Body of pancreas (tissue), 4 donors: ENCODE measurements at regions not wholly inside any gene's neighbourhood (a gene's known extent, or its start where the extent isn't known, plus 50 kb on each side); places are given as distances from the start of the nearest gene placed in this dataset.

Source experiments
- ATAC-seq: fragments of 150-250 bp; one replicate; pipeline ENCODE4 v1.9.1; 2016
- DNase-seq, 4 donors: peaks; one replicate each; pipeline ENCODE4 v3.0.0-alpha.2; 2019
- H3K27ac ChIP-seq, 4 donors: fragments of 200-600 bp; sonication (generic); 1 replicate in 3 of 4; 2 replicates in 1 of 4; pipeline versions ENCODE4 v1.5.1 to v1.6.1; 2016 to 2019; ENCODE audit warnings: mild to moderate bottlenecking in 1 of 4, mixed read lengths in 1 of 4, moderate library complexity in 1 of 4
- H3K27me3 ChIP-seq, 2 donors: fragments of 200-600 bp; sonication (generic); one replicate each; pipeline ENCODE4 v1.6.0; 2016; ENCODE audit warnings: mild to moderate bottlenecking in 1 of 2
- H3K36me3 ChIP-seq, 2 donors: fragments of 200-600 bp; sonication (generic); replicated peaks in 1 of 2; 2 replicates each; pipeline ENCODE4 v1.5.1; 2016; ENCODE audit warnings: low read depth in 2 of 2; ENCODE audit not compliant: insufficient read depth in 1 of 2
- H3K4me1 ChIP-seq: fragments of 200-600 bp; sonication (generic); one replicate; pipeline ENCODE4 v1.6.0; 2016
- H3K4me3 ChIP-seq, 2 donors: fragments of 200-600 bp; sonication (generic); 1 replicate in 1 of 2; 2 replicates in 1 of 2; pipeline ENCODE4 v1.5.1; 2016 to 2019
- H3K9me3 ChIP-seq, 3 donors: fragments of 200-600 bp; sonication (generic); 1 replicate in 2 of 3; 2 replicates in 1 of 3; pipeline ENCODE4 v1.5.1; 2016
- POLR2A ChIP-seq, 3 donors: fragments of 450-650 bp; IDR thresholded peaks; one replicate each; pipeline ENCODE4 v1.6.1; 2016; ENCODE audit warnings: antibody characterized with exemption in 3 of 3, mild to moderate bottlenecking in 2 of 3
- WGBS, 2 donors: methylation state at CpG; one replicate each; pipeline ENCODE4 v1.1.5; 2017; 5-methylcytosine and 5-hydroxymethylcytosine counted together
- intact Hi-C: fragments of 100-400 bp; cut with DNase I; formaldehyde crosslinking; loops from one replicate; pipeline ENCODE4 v1.15.1; 2023
- TF ChIP-seq, protein P1 (sequence below), 7 experiments: fragments of 450-650 bp in 4 of 7; fragments of 200-600 bp in 3 of 7; sonication (generic) in 3 of 7; IDR thresholded peaks; one replicate each; pipeline ENCODE4 v1.5.1; 2016 to 2019; ENCODE audit warnings: antibody characterized with exemption in 7 of 7

DNA sequence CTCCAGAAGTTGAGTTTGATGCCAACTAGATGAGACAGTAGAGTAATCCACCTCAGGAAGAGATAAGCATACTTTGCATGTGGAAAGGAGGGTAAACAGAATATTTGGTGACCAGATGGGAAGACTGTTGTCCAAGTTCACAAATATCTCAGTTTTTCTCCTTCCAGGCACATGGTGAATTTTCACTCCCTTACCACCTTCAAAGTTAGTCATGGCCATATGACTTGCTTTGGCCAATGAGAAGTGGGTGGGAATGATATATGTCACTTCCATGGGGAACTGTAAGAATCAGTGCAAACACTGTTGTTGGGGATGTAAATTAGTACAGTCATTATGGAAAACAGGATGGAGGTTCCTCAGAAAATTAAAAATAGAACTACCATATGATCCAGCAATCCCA is 105.8 kb downstream of the SPATA19 start:
- H3K4me3 ChIP-seq = no peak overlapping the region
- TF ChIP-seq, protein P1, sequence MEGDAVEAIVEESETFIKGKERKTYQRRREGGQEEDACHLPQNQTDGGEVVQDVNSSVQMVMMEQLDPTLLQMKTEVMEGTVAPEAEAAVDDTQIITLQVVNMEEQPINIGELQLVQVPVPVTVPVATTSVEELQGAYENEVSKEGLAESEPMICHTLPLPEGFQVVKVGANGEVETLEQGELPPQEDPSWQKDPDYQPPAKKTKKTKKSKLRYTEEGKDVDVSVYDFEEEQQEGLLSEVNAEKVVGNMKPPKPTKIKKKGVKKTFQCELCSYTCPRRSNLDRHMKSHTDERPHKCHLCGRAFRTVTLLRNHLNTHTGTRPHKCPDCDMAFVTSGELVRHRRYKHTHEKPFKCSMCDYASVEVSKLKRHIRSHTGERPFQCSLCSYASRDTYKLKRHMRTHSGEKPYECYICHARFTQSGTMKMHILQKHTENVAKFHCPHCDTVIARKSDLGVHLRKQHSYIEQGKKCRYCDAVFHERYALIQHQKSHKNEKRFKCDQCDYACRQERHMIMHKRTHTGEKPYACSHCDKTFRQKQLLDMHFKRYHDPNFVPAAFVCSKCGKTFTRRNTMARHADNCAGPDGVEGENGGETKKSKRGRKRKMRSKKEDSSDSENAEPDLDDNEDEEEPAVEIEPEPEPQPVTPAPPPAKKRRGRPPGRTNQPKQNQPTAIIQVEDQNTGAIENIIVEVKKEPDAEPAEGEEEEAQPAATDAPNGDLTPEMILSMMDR (IDR thresholded peaks at IDR 0.05) = no peak
- no peak for TF ChIP-seq POLR2A (IDR thresholded peaks at IDR 0.05)
- intact Hi-C loops = no loop called here
- H3K27ac ChIP-seq = no peak overlapping the region
- no peaks in the 10 kb centered on the region for H3K27me3 ChIP-seq
- no peaks in the 10 kb centered on the region for H3K36me3 ChIP-seq
- DNase-seq (no peak), ATAC-seq (no peak)
- H3K4me1 ChIP-seq = no peaks in the 10 kb centered on the region
- no peaks in the 10 kb centered on the region for H3K9me3 ChIP-seq

DNA sequence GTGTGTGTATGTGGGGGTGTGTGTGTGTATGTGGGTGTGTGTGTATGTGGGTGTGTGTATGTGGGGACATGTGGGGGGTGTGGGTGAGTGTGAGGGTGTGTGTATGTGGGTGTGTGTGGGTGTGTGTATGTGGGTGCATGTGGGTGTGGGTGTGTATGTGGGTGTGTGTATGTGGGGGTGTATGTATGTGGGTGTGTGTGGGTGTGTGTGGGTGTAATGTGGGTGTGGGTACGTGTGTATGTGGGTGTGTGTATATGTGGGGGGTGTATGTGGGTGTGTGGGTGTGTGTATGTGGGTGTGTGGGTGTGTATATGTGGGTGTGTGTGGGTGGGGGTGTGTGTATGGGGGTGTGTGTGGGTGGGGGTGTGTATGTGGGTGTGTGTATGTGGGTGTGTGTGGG is 106.7 kb downstream of the SPATA19 start:
- Histone ChIP-seq H3K9me3 (no peaks in the 10 kb centered on the region), H3K4me1 (no peaks in the 10 kb centered on the region), H3K27ac (no peak overlapping the region), H3K36me3 (no peaks in the 10 kb centered on the region), H3K27me3 (no peaks in the 10 kb centered on the region), H3K4me3 (no peak overlapping the region)
- TF ChIP-seq, protein P1 (IDR thresholded peaks at IDR 0.05) = no peak
- TF ChIP-seq POLR2A (IDR thresholded peaks at IDR 0.05) = no peak
- ATAC-seq (no peak), DNase-seq (no peak)
- intact Hi-C loops = no loop called here
- 56 to 75% methylated on average over 1 of the region's 1 CpG for WGBS, 2 donors

DNA sequence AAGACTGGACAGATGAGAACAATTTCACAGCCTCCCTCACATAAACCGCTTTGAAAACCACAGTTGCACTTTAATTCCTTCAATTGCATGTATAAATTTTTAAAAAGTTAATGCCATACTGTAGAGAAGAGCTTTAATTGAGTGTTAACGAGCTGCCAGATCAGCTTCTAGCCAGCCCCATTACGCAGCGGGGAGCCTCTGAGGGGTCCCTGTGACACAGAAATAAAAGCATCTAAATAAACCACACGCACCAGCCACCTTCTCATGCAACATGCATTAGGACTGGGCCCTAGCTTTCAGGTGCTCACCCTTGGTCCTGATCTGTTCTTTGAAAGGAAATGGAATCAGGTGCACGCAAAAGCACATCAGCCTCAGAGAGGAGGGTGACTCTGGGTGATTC is 111.7 kb downstream of the SPATA19 start:
- Histone ChIP-seq H3K4me1 (no peaks in the 10 kb centered on the region), H3K4me3 (no peak overlapping the region), H3K36me3 (no peaks in the 10 kb centered on the region), H3K27me3 (no peaks in the 10 kb centered on the region), H3K9me3 (no peaks in the 10 kb centered on the region), H3K27ac (no peak overlapping the region)
- intact Hi-C loops = no loop called here
- 54 to 63% methylated on average over 6 of the region's 6 CpGs for WGBS, 2 donors
- DNase-seq (no peak), ATAC-seq (no peak)
- TF ChIP-seq, protein P1 (IDR thresholded peaks at IDR 0.05) = no peak
- no peak for TF ChIP-seq POLR2A (IDR thresholded peaks at IDR 0.05)

DNA sequence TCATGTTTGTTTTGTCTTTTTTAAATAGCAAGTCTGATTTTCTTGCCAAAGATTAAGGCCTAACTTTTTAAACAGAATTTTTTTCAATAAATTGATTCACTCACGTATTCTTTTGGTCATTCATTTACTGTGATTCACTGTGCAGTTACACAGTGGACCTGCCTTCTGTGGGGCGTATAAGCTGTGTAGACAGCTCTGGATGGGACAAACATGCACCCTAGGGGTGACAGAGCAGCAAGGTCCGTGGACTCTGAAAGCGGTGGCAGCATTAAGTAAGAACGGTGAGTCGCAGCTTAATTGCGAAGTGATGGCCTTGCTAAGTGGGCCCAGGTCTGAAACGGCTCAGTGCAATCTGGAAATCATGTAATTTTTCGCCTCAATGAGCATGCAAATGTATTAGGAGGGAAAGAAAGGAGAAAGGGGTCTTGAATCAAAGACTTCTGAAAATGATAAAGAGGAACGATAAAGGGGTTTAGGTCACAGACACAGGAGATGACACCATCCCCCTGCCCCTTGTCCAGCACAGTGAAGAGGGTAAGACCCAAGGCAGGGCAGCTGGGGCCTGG is 113.1 kb downstream of the SPATA19 start:
- H3K4me1 ChIP-seq = no peaks in the 10 kb centered on the region
- intact Hi-C loops = no loop called here
- 41 to 56% methylated on average over 10 of the region's 10 CpGs for WGBS, 2 donors
- no peaks in the 10 kb centered on the region for H3K27me3 ChIP-seq
- no peaks in the 10 kb centered on the region for H3K36me3 ChIP-seq
- no peaks in the 10 kb centered on the region for H3K9me3 ChIP-seq
- H3K4me3 ChIP-seq = no peak overlapping the region
- DNase-seq (no peak), ATAC-seq (no peak)
- H3K27ac ChIP-seq = no peak overlapping the region
- TF ChIP-seq, protein P1 (IDR thresholded peaks at IDR 0.05) = no peak
- TF ChIP-seq POLR2A (IDR thresholded peaks at IDR 0.05) = no peak

DNA sequence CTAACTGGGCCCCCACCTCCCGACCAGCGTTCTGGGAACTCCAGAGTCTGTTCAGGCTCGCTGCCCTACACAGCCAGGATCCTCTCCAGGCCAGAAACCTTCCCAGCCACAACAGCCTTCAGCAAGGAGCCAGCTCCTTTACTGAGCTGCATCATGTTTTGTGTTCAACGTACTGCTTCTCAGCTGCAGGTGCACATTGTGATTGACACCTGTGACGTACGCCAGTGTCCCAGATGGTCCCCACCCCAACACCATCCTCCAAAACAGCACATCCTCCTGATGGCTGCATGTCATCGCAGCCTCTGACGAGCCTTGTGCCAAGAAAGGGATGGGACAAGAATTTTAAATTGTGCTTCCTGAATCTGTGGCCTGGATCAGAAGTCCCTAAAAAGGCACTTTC is 117.5 kb downstream of the SPATA19 start:
- ATAC-seq = no peak
- H3K4me3 ChIP-seq = no peak overlapping the region
- intact Hi-C loops = no loop called here
- no peak for DNase-seq
- H3K27ac ChIP-seq = no peak overlapping the region
- H3K9me3 ChIP-seq = no peaks in the 10 kb centered on the region
- no peaks in the 10 kb centered on the region for H3K36me3 ChIP-seq
- WGBS, 2 donors = 57 to 58% methylated on average over 8 of the region's 8 CpGs
- TF ChIP-seq POLR2A (IDR thresholded peaks at IDR 0.05) = no peak
- TF ChIP-seq, protein P1 (IDR thresholded peaks at IDR 0.05) = no peak
- no peaks in the 10 kb centered on the region for H3K27me3 ChIP-seq
- peaks cover 4% of the 10 kb centered on the region for H3K4me1 ChIP-seq
